H1 (cell line): ENCODE measurements at regions not wholly inside any gene's neighbourhood (a gene's known extent, or its start where the extent isn't known, plus 50 kb on each side); places are given as distances from the start of the nearest gene placed in this dataset.

ENCODE experiments used
- CTCF ChIA-PET: fragments of 300-600 bp; sonication (Branson Sonifier 250); formaldehyde crosslinking; loops from one replicate; lab custom pipeline; 2021; ENCODE audit not compliant: partially characterized antibody; lab: Charles Lee
- POLR2A ChIA-PET: fragments of 300-600 bp; sonication (Branson Sonifier 250); formaldehyde crosslinking; loops from one replicate; lab custom pipeline; 2021; ENCODE audit warnings: inconsistent platforms; ENCODE audit not compliant: partially characterized antibody; lab: Charles Lee
- DNase-seq, 2 experiments: peaks; one replicate each; pipeline versions ENCODE4 v3.0.0 to v3.0.0-alpha.2; 2010 to 2022; ENCODE audit warnings: low spot score in 2 of 2, low read depth in 1 of 2, mixed read lengths in 1 of 2
- FAIRE-seq: peaks from 2 replicates; lab custom pipeline; 2011; peaks lifted over from hg19 to GRCh38; lab: Jason Lieb, UNC
- H2AFZ ChIP-seq: 2 replicates; pipeline ENCODE4 v1.8.1; 2012; ENCODE audit warnings: low read length, inconsistent platforms
- H2AK5ac ChIP-seq: 2 replicates; pipeline ENCODE4 v1.6.1; 2013; ENCODE audit warnings: low read depth, low read length
- H2BK120ac ChIP-seq: replicated peaks from 2 replicates; pipeline ENCODE3; 2013; ENCODE audit warnings: low read depth, low read length, inconsistent platforms
- H2BK12ac ChIP-seq: 2 replicates; pipeline ENCODE4 v1.6.1; 2013; ENCODE audit warnings: low read depth, low read length
- H2BK15ac ChIP-seq: 2 replicates; pipeline ENCODE4 v1.6.1; 2013; ENCODE audit warnings: low read length
- H2BK20ac ChIP-seq: 2 replicates; pipeline ENCODE4 v1.6.1; 2013; ENCODE audit warnings: low read length
- H2BK5ac ChIP-seq: 2 replicates; pipeline ENCODE4 v1.6.1; 2013; ENCODE audit warnings: low read depth, low read length
- H3K14ac ChIP-seq: 2 replicates; pipeline ENCODE4 v1.6.1; 2013; ENCODE audit warnings: inconsistent platforms; ENCODE audit not compliant: insufficient read length
- H3K18ac ChIP-seq: 2 replicates; pipeline ENCODE4 v1.6.1; 2013; ENCODE audit warnings: low read length; ENCODE audit errors: extremely low read depth
- H3K23ac ChIP-seq: 2 replicates; pipeline ENCODE4 v1.6.1; 2013; ENCODE audit warnings: inconsistent platforms; ENCODE audit not compliant: insufficient read length
- H3K23me2 ChIP-seq: 2 replicates; pipeline ENCODE4 v1.6.1; 2013; ENCODE audit warnings: low read depth, low read length
- H3K27ac ChIP-seq: 2 replicates; pipeline ENCODE4 v1.6.1; 2011; ENCODE audit warnings: low read depth, low read length, inconsistent platforms
- H3K27me3 ChIP-seq, 4 experiments: replicated peaks in 1 of 4; 1 replicate in 1 of 4; 2 replicates in 3 of 4; pipeline versions ENCODE4 v1.6.1 to v1.8.1; 2011 to 2013; ENCODE audit warnings: low read length in 3 of 4, mild to moderate bottlenecking in 3 of 4, inconsistent platforms in 2 of 4, mixed read lengths in 2 of 4, moderate library complexity in 1 of 4; ENCODE audit not compliant: control insufficient read depth in 3 of 4, insufficient read depth in 3 of 4; ENCODE audit errors: extremely low read depth in 1 of 4
- H3K36me3 ChIP-seq, 4 experiments: 2 replicates each; pipeline versions ENCODE4 v1.6.1 to v1.8.1; 2011 to 2013; ENCODE audit warnings: mild to moderate bottlenecking in 4 of 4, low read length in 3 of 4, moderate library complexity in 2 of 4, control low read depth in 1 of 4, inconsistent platforms in 1 of 4; ENCODE audit not compliant: insufficient read depth in 4 of 4, control insufficient read depth in 2 of 4
- H3K4ac ChIP-seq: replicated peaks from 2 replicates; pipeline ENCODE3; 2013; ENCODE audit warnings: low read length, low read depth, mixed read lengths, inconsistent platforms; ENCODE audit not compliant: insufficient read length
- H3K4me1 ChIP-seq, 4 experiments: replicated peaks in 1 of 4; 1 replicate in 1 of 4; 2 replicates in 3 of 4; pipeline versions ENCODE4 v1.6.1 to v1.8.1; 2011 to 2013; ENCODE audit warnings: low read length in 3 of 4, inconsistent platforms in 2 of 4, mixed read lengths in 1 of 4; ENCODE audit not compliant: insufficient read depth in 4 of 4, control insufficient read depth in 3 of 4
- H3K4me2 ChIP-seq, 2 experiments: 2 replicates each; pipeline versions ENCODE4 v1.6.1 to v1.8.1; 2011 to 2013; ENCODE audit warnings: low read depth in 2 of 2, low read length in 2 of 2, control low read depth in 1 of 2, inconsistent platforms in 1 of 2, mild to moderate bottlenecking in 1 of 2; ENCODE audit not compliant: insufficient read depth in 1 of 2
- H3K4me3 ChIP-seq, 4 experiments: fragments of 200-600, 300-600 bp in 1 of 4; sonication (generic), shearing (Covaris generic), sonication (Bioruptor Twin) in 1 of 4; 2 replicates each; pipeline versions ENCODE4 v1.5.1 to v1.8.1; 2011 to 2016; ENCODE audit warnings: low read length in 4 of 4, low read depth in 3 of 4, control low read depth in 2 of 4, inconsistent platforms in 2 of 4, mild to moderate bottlenecking in 2 of 4, mixed read lengths in 1 of 4, moderate library complexity in 1 of 4; ENCODE audit not compliant: insufficient read depth in 2 of 4; ENCODE audit errors: extremely low read depth in 1 of 4
- H3K56ac ChIP-seq: replicated peaks from 2 replicates; pipeline ENCODE3; 2013; ENCODE audit warnings: low read depth, mild to moderate bottlenecking, mixed read lengths, low read length, inconsistent platforms; ENCODE audit not compliant: insufficient read length
- H3K79me1 ChIP-seq: 2 replicates; pipeline ENCODE4 v1.6.1; 2013; ENCODE audit warnings: low read depth, low read length, control low read depth
- H3K79me2 ChIP-seq, 2 experiments: 2 replicates each; pipeline versions ENCODE4 v1.6.1 to v1.8.1; 2012 to 2013; ENCODE audit warnings: low read length in 2 of 2, mild to moderate bottlenecking in 2 of 2, inconsistent platforms in 1 of 2; ENCODE audit not compliant: insufficient read depth in 2 of 2, control insufficient read depth in 1 of 2
- H3K9ac ChIP-seq, 4 experiments: replicated peaks in 1 of 4; 1 replicate in 1 of 4; 2 replicates in 3 of 4; pipeline versions ENCODE4 v1.6.1 to v1.8.1; 2011 to 2013; ENCODE audit warnings: low read depth in 3 of 4, low read length in 3 of 4, control low read depth in 2 of 4, mild to moderate bottlenecking in 2 of 4, moderate library complexity in 2 of 4, inconsistent platforms in 1 of 4; ENCODE audit errors: extremely low read depth in 1 of 4
- H3K9me3 ChIP-seq, 2 experiments: 2 replicates each; pipeline versions ENCODE4 v1.6.1 to v1.8.1; 2012 to 2013; ENCODE audit warnings: mild to moderate bottlenecking in 2 of 2, moderate library complexity in 2 of 2, control low read depth in 1 of 2, inconsistent platforms in 1 of 2, low read depth in 1 of 2, low read length in 1 of 2, mixed read lengths in 1 of 2; ENCODE audit not compliant: insufficient read depth in 2 of 2
- H4K20me1 ChIP-seq, 2 experiments: replicated peaks in 1 of 2; 2 replicates each; pipeline versions ENCODE3 to v1.8.1; 2011 to 2013; ENCODE audit warnings: inconsistent platforms in 2 of 2, low read length in 2 of 2, mild to moderate bottlenecking in 1 of 2; ENCODE audit not compliant: insufficient read depth in 2 of 2, control insufficient read depth in 1 of 2
- H4K5ac ChIP-seq: 2 replicates; pipeline ENCODE4 v1.6.1; 2013; ENCODE audit warnings: low read length, low read depth, mixed read lengths, inconsistent platforms; ENCODE audit not compliant: insufficient read length
- H4K8ac ChIP-seq: 2 replicates; pipeline ENCODE4 v1.8.0; 2013; ENCODE audit warnings: mild to moderate bottlenecking, moderate library complexity, low read length, inconsistent platforms; ENCODE audit not compliant: insufficient read depth; ENCODE audit errors: extremely low read depth
- H4K91ac ChIP-seq: replicated peaks from 2 replicates; pipeline ENCODE3; 2013; ENCODE audit warnings: low read length, mixed read lengths, inconsistent platforms; ENCODE audit not compliant: insufficient read length
- ATF3 ChIP-seq: IDR thresholded peaks from 2 replicates; pipeline ENCODE4 v1.6.1; 2011; ENCODE audit warnings: low read depth, mild to moderate bottlenecking, low read length; ENCODE audit not compliant: insufficient read depth
- BCL11A ChIP-seq, 2 experiments: IDR thresholded peaks; one replicate each; pipeline ENCODE4 v1.6.1; 2011; ENCODE audit warnings: low read depth in 2 of 2, low read length in 2 of 2, mild to moderate bottlenecking in 2 of 2
- BRCA1 ChIP-seq: IDR thresholded peaks from 2 replicates; pipeline ENCODE4 v1.6.1; 2012; ENCODE audit warnings: low read depth, low read length, improper control_type of control experiment
- CHD2 ChIP-seq: IDR thresholded peaks from 2 replicates; pipeline ENCODE4 v1.6.1; 2012; ENCODE audit warnings: low read length, improper control_type of control experiment
- SP2 ChIP-seq: IDR thresholded peaks from 2 replicates; pipeline ENCODE4 v1.6.1; 2012; ENCODE audit warnings: mild to moderate bottlenecking, low read length, inconsistent platforms
- TBP ChIP-seq: IDR thresholded peaks from 2 replicates; pipeline ENCODE4 v1.6.1; 2011; ENCODE audit warnings: low read depth, low read length, improper control_type of control experiment
- USF2 ChIP-seq: IDR thresholded peaks from 2 replicates; pipeline ENCODE4 v1.6.1; 2011; ENCODE audit warnings: low read length, improper control_type of control experiment
- WGBS, 2 experiments: shearing (Covaris generic) in 1 of 2; methylation state at CpG; one replicate each; pipeline versions ENCODE4 v1.1.6 to v1.1.7; 2013 to 2015; ENCODE audit warnings: low lambda C conversion rate in 2 of 2, mixed read lengths in 2 of 2, inconsistent platforms in 1 of 2, low coverage in 1 of 2, missing lambda C conversion rate in 1 of 2; ENCODE audit not compliant: insufficient replicate concordance in 2 of 2, insufficient coverage in 1 of 2, insufficient read length in 1 of 2; ENCODE audit errors: extremely low coverage in 1 of 2, missing lambda C conversion rate in 1 of 2; 5-methylcytosine and 5-hydroxymethylcytosine counted together

- no peak for TF ChIP-seq TBP
These were observed 139.2 kb upstream of the SOX21 start (continued) for GRCh38 chr13:94851576-94851975.

- DNase-seq = no peak
- Histone ChIP-seq H3K23ac (no peak overlapping the region), H2AK5ac (no peak overlapping the region), H3K79me1 (no peaks in the 10 kb centered on the region), H4K8ac (no peak overlapping the region), H3K14ac (no peak overlapping the region), H3K9ac (no peak overlapping the region), H2BK15ac (no peak overlapping the region), H2AFZ (no peak overlapping the region), H4K91ac (no peak overlapping the region), H4K5ac (no peak overlapping the region), H4K20me1 (no peaks in the 10 kb centered on the region), H3K4ac (no peak overlapping the region), H3K27me3 (no peaks in the 10 kb centered on the region), H2BK12ac (no peak overlapping the region), H3K56ac (no peak overlapping the region), H3K36me3 (no peaks in the 10 kb centered on the region), H3K4me2 (no peak overlapping the region), H2BK120ac (no peak overlapping the region), H3K27ac (no peak overlapping the region)
- POLR2A ChIA-PET = no interaction called here
- WGBS, 2 experiments = 94% methylated on average over 1 of the region's 1 CpG; no CpG with 5 or more reads in 1 of the 2 experiments
- no peak for FAIRE-seq
- TF ChIP-seq SP2 = no peak
- no peak for TF ChIP-seq USF2
- TF ChIP-seq CHD2 = no peak
- no peak for TF ChIP-seq ATF3
- TF ChIP-seq BCL11A (IDR thresholded peaks at IDR 0.05; ENCODE audit: low read depth in 2 of 2, low read length in 2 of 2) = no peak
- TF ChIP-seq BRCA1 = no peak
- TF ChIP-seq, all 59 proteins: peak for 0
- Histone ChIP-seq H3K4me1 (no peaks in the 10 kb centered on the region), H2BK20ac (no peak overlapping the region), H3K79me2 (no peaks in the 10 kb centered on the region), H3K9me3 (no peaks in the 10 kb centered on the region), H2BK5ac (no peak overlapping the region), H3K18ac (no peak overlapping the region), H3K23me2 (no peaks in the 10 kb centered on the region), H3K4me3 (no peak overlapping the region)
- CTCF ChIA-PET = no interaction called here
These were observed 136.9 kb upstream of the SOX21 start for GRCh38 chr13:94849254-94849653.
